Stomach (tissue), 8 donors: ENCODE measurements at regions not wholly inside any gene's neighbourhood (a gene's known extent, or its start where the extent isn't known, plus 50 kb on each side); places are given as distances from the start of the nearest gene placed in this dataset.

Source experiments
- DNase-seq, 2 donors: peaks; one replicate each; pipeline versions ENCODE4 v3.0.0 to v3.0.0-alpha.2; 2013 to 2019
- H3K27ac ChIP-seq, 5 donors: fragments of 200-600 bp in 4 of 5; sonication (generic) in 4 of 5; one replicate each; pipeline ENCODE4 v1.5.1; 2013 to 2019; ENCODE audit warnings: mild to moderate bottlenecking in 1 of 5, moderate library complexity in 1 of 5
- H3K27me3 ChIP-seq, 3 donors: fragments of 200-600 bp; sonication (generic); one replicate each; pipeline ENCODE4 v1.5.1; 2017 to 2019; ENCODE audit warnings: mixed run types in 1 of 3
- H3K36me3 ChIP-seq, 4 donors: fragments of 200-600 bp; sonication (generic); 1 replicate in 3 of 4; 2 replicates in 1 of 4; pipeline ENCODE4 v1.5.1; 2016 to 2019
- H3K4me1 ChIP-seq, 4 donors: fragments of 200-600 bp; sonication (generic); one replicate each; pipeline ENCODE4 v1.5.1; 2016 to 2019
- H3K4me3 ChIP-seq, 4 donors: fragments of 200-600 bp; sonication (generic) in 3 of 4; one replicate each; pipeline ENCODE4 v1.5.1; 2016 to 2019; ENCODE audit warnings: mild to moderate bottlenecking in 1 of 4
- H3K9me3 ChIP-seq, 4 donors: fragments of 200-600 bp; sonication (generic); one replicate each; pipeline ENCODE4 v1.5.1; 2016 to 2019
- CTCF ChIP-seq, 7 experiments: fragments of 450-650 bp in 4 of 7; fragments of 200-600 bp in 3 of 7; sonication (generic) in 3 of 7; IDR thresholded peaks; one replicate each; pipeline ENCODE4 v1.5.1; 2016 to 2019; ENCODE audit warnings: antibody characterized with exemption in 7 of 7, control low read depth in 2 of 7, mild to moderate bottlenecking in 1 of 7
- EP300 ChIP-seq: sonication (generic); formaldehyde crosslinking; IDR thresholded peaks from one replicate; pipeline ENCODE4 v1.6.1; 2017; ENCODE audit warnings: antibody characterized with exemption
- POLR2A ChIP-seq, 4 donors: fragments of 450-650 bp; IDR thresholded peaks; one replicate each; pipeline ENCODE4 v1.6.1; 2016; ENCODE audit warnings: antibody characterized with exemption in 4 of 4, control low read depth in 2 of 4, mild to moderate bottlenecking in 1 of 4, moderate library complexity in 1 of 4
- POLR2AphosphoS5 ChIP-seq, 3 donors: sonication (generic); formaldehyde crosslinking; IDR thresholded peaks; one replicate each; pipeline ENCODE4 v1.6.1; 2016; ENCODE audit warnings: antibody characterized with exemption in 3 of 3
- WGBS, 5 donors: extraction: QIAGEN DNeasy Blood & Tissue Kit in 3 of 5; methylation state at CpG; one replicate each; pipeline versions ENCODE4 v1.1.5 to v1.1.7; 2013 to 2018; 5-methylcytosine and 5-hydroxymethylcytosine counted together
- intact Hi-C: fragments of 100-400 bp; cut with DNase I; formaldehyde crosslinking; loops from one replicate; pipeline ENCODE4 v1.15.1; 2023; ENCODE audit warnings: low total_unique reads
- donor health status: healthy with polysubstance abuse.
- donor health status: Bipolar disorder and iron deficiency.
- donor health status: healthy.

- no peak for TF ChIP-seq POLR2AphosphoS5 (IDR thresholded peaks at IDR 0.05)
- TF ChIP-seq EP300, result no peak
- no peak for TF ChIP-seq CTCF (IDR thresholded peaks at IDR 0.05)
- intact Hi-C loops, result no loop called here
- Histone ChIP-seq H3K36me3 (no peaks in the 10 kb centered on the region), H3K27me3 (no peaks in the 10 kb centered on the region), H3K9me3 (no peaks in the 10 kb centered on the region), H3K4me1 (no peaks in the 10 kb centered on the region), H3K27ac (no peak overlapping the region), H3K4me3 (no peak overlapping the region)
- WGBS, 5 donors, result 24 to 51% (median 41%) methylated on average over 4 of the region's 4 CpGs
- DNase-seq, result no peak
Observed at GRCh38 chr1:216849146-216849545, 125.9 kb upstream of the ESRRG start.

DNA sequence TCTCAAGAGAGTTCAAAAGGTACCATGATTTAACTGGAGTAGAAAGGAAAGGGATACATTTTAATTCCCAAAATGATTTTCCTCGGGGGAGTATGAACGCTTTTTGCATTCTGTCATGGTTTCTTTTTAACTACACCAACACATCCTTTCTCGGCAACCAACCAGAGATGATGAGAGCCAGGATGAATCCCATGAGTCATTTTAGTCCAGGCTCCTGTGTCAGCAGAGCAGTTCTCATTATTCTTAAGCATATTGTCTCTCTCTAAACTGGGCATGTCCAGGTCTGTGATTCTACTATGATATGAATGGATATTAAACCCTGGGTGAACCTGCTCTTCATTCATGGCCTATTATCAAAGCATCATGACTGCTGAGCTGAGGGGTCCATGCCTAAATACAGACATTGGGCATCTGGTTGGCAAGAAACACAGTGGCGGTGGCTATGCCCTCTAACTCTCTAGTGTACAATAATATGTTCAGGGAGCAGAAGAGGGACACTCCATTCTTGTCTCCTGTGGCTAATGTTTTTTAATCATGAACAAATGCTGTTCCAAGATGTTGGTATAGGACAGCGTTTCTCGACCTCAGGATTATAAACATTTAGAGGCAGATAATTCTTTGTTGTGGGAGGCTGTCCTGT is 124.3 kb upstream of the ESRRG start:
- TF ChIP-seq EP300, result no peak
- TF ChIP-seq CTCF (IDR thresholded peaks at IDR 0.05), result no peak
- no peak for TF ChIP-seq POLR2AphosphoS5 (IDR thresholded peaks at IDR 0.05)
- TF ChIP-seq POLR2A (IDR thresholded peaks at IDR 0.05), result no peak
- H3K4me3 ChIP-seq, result no peak overlapping the region

DNA sequence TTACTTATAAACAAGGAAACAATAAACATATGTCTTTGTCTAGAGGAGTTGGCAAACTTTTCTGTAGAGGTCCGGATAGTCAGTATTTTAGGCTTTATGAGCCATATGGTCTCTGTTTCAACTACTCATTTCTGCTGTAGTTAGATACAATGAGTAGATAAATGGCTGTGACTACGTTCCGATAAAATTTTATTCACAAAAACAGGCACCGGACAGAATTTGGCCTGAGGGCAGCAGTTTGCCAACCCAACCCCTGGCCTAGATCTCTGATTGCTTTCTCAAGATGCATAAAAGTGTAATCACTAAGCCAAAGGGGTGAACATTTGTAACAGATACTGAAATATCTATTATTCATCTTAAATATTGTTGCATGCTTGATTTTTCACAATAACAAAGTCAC is 123.1 kb upstream of the ESRRG start:
- Histone ChIP-seq H3K27me3 (no peaks in the 10 kb centered on the region), H3K27ac (no peak overlapping the region), H3K36me3 (no peaks in the 10 kb centered on the region), H3K9me3 (no peaks in the 10 kb centered on the region), H3K4me3 (no peak overlapping the region), H3K4me1 (no peaks in the 10 kb centered on the region)
- TF ChIP-seq CTCF (IDR thresholded peaks at IDR 0.05) (no peak), EP300 (no peak), POLR2A (IDR thresholded peaks at IDR 0.05) (no peak), POLR2AphosphoS5 (IDR thresholded peaks at IDR 0.05) (no peak)
- 81 to 91% (median 84%) methylated on average over 4 of the region's 4 CpGs for WGBS, 5 donors
- intact Hi-C loops, result no loop called here
- DNase-seq, result no peak

More for the DNA sequence above, 124.3 kb upstream of the ESRRG start:
- intact Hi-C loops, result no loop called here
- Histone ChIP-seq H3K9me3 (no peaks in the 10 kb centered on the region), H3K4me1 (no peaks in the 10 kb centered on the region), H3K27me3 (no peaks in the 10 kb centered on the region), H3K36me3 (no peaks in the 10 kb centered on the region), H3K27ac (no peak overlapping the region)
- 86 to 93% (median 89%) methylated on average over 6 of the region's 6 CpGs for WGBS, 5 donors
- DNase-seq, result no peak

DNA sequence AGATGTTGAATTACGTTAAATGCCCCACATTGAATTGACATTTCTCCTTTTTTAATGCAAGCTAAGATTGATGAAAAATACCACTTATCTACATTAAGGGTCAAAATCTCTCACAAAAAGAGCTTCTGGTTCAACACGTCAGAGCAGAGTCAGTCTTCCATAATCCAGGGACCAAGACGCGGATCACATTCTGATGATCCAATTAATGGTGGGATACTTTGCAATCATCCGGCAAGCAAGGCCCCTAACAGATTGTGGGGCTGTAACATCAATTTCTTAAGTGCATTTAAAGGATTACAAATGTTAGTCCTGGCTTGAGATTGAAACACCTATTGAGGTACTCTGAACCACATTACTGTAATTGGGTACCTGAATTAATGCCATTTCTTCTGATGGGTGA is 120.2 kb upstream of the ESRRG start:
- TF ChIP-seq EP300, result no peak
- TF ChIP-seq CTCF (IDR thresholded peaks at IDR 0.05), result no peak
- no peak for TF ChIP-seq POLR2AphosphoS5 (IDR thresholded peaks at IDR 0.05)
- TF ChIP-seq POLR2A (IDR thresholded peaks at IDR 0.05), result no peak
- intact Hi-C loops, result no loop called here
- Histone ChIP-seq H3K4me1 (no peaks in the 10 kb centered on the region), H3K4me3 (no peak overlapping the region), H3K36me3 (no peaks in the 10 kb centered on the region), H3K9me3 (no peaks in the 10 kb centered on the region), H3K27ac (no peak overlapping the region), H3K27me3 (no peaks in the 10 kb centered on the region)
- 91 to 97% (median 96%) methylated on average over 5 of the region's 5 CpGs for WGBS, 5 donors
- no peak for DNase-seq
